ENCODE measurements at regions not wholly inside any gene's neighbourhood (a gene's known extent, or its start where the extent isn't known, plus 50 kb on each side); places are given as distances from the start of the nearest gene placed in this dataset.
"Not testable (repeated sequence)": the region's sequence is repeated elsewhere in the genome, so short reads cannot be mapped to it uniquely, and the experiment has no call there.

DNA sequence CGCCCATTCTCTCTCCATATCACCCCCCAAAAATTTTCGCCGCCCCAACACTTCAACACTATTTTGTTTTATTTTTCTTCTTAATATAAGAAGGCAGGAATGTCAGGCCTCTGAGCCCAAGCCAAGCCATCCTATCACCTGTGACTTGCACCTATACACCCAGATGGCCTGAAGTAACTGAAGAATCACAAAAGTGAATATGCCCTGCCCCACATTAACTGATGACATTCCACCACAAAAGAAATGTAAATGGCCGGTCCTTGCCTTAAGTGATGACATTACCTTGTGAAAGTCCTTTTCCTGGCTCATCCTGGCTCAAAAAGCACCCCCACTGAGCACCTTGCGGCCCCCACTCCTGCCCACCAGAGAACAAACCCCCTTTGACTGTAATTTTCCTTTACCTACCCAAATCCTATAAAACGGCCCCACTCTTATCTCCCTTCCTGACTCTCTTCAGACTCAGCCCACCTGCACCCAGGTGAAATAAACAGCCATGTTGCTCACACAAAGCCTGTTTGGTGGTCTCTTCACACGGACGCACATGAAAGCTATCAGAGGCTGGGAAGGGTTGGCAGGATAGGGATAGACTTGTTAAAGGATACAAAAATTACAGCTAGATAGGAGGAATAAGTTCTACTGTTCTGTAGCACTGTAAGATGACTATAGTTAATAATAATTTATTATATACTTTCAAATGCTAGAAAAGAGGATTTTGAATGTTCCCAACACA lies 130.9 kb upstream of the PALMD start:
- H2BK120ac ChIP-seq (replicated peaks; ENCODE audit: low read depth, low read length); H3K79me1 ChIP-seq (ENCODE audit: low read depth, low read length); H2BK15ac ChIP-seq (ENCODE audit: low read length); H3K36me3 ChIP-seq (ENCODE audit: control insufficient read depth in 2 of 4, insufficient read depth in 4 of 4, low read length in 3 of 4); H3K9ac ChIP-seq (replicated peaks in 1 of 4; ENCODE audit: extremely low read depth in 1 of 4, low read depth in 3 of 4, low read length in 3 of 4); H2AFZ ChIP-seq (ENCODE audit: low read length); H3K4me1 ChIP-seq (replicated peaks in 1 of 4; ENCODE audit: control insufficient read depth in 3 of 4, insufficient read depth in 4 of 4, low read length in 3 of 4); H4K20me1 ChIP-seq (replicated peaks in 1 of 2; ENCODE audit: control insufficient read depth in 1 of 2, insufficient read depth in 2 of 2, low read length in 2 of 2); H4K8ac ChIP-seq (ENCODE audit: extremely low read depth, insufficient read depth, low read length); H3K4ac ChIP-seq (replicated peaks; ENCODE audit: insufficient read length, low read depth, low read length); H2BK12ac ChIP-seq (ENCODE audit: low read depth, low read length); H4K91ac ChIP-seq (replicated peaks; ENCODE audit: insufficient read length, low read length); H3K18ac ChIP-seq (ENCODE audit: extremely low read depth, low read length); H3K4me3 ChIP-seq (ENCODE audit: extremely low read depth in 1 of 4, insufficient read depth in 2 of 4, low read depth in 3 of 4, low read length in 4 of 4); H3K27me3 ChIP-seq (replicated peaks in 1 of 4; ENCODE audit: control insufficient read depth in 3 of 4, extremely low read depth in 1 of 4, insufficient read depth in 3 of 4, low read length in 3 of 4); H2BK5ac ChIP-seq (ENCODE audit: low read depth, low read length); FAIRE-seq; H3K23me2 ChIP-seq (ENCODE audit: low read depth, low read length); H3K27ac ChIP-seq (ENCODE audit: low read depth, low read length); H2AK5ac ChIP-seq (ENCODE audit: low read depth, low read length); H3K79me2 ChIP-seq (ENCODE audit: control insufficient read depth in 1 of 2, insufficient read depth in 2 of 2, low read length in 2 of 2); CTCF ChIA-PET (ENCODE audit: partially characterized antibody); H3K4me2 ChIP-seq (ENCODE audit: insufficient read depth in 1 of 2, low read depth in 2 of 2, low read length in 2 of 2); H3K14ac ChIP-seq (ENCODE audit: insufficient read length); H4K5ac ChIP-seq (ENCODE audit: insufficient read length, low read depth, low read length); H3K56ac ChIP-seq (replicated peaks; ENCODE audit: insufficient read length, low read depth, low read length); H3K9me3 ChIP-seq (ENCODE audit: insufficient read depth in 2 of 2, low read depth in 1 of 2, low read length in 1 of 2); H2BK20ac ChIP-seq (ENCODE audit: low read length); H3K23ac ChIP-seq (ENCODE audit: insufficient read length); POLR2A ChIA-PET (ENCODE audit: partially characterized antibody): not testable (repeated sequence)
- 43% methylated on average over 7 of the region's 8 CpGs; no CpG with 5 or more reads in 1 of the 2 experiments for WGBS, 2 experiments (ENCODE audit: extremely low coverage in 1 of 2, insufficient coverage in 1 of 2, insufficient read length in 1 of 2, insufficient replicate concordance in 2 of 2, low coverage in 1 of 2, low lambda C conversion rate in 2 of 2, missing lambda C conversion rate in 1 of 2)
- DNase-seq (ENCODE audit: low read depth in 1 of 2, low spot score in 2 of 2), result peak in 1 of 2 experiments; percentile 50
